MM.1S (cell line): ENCODE measurements at regions not wholly inside any gene's neighbourhood (a gene's known extent, or its start where the extent isn't known, plus 50 kb on each side); places are given as distances from the start of the nearest gene placed in this dataset.

ENCODE experiments used
- EZH2phosphoT487 ChIP-seq: fragments of 300-600 bp; sonication (generic); IDR thresholded peaks from 2 replicates; pipeline ENCODE4 v1.6.1; 2018; ENCODE audit warnings: antibody characterized with exemption, low read length
- TF ChIP-seq, protein P1 (sequence below): fragments of 300-600 bp; sonication (generic); IDR thresholded peaks from 2 replicates; pipeline ENCODE4 v1.5.1; 2016; ENCODE audit warnings: antibody characterized with exemption, low read length, mixed read lengths

DNA sequence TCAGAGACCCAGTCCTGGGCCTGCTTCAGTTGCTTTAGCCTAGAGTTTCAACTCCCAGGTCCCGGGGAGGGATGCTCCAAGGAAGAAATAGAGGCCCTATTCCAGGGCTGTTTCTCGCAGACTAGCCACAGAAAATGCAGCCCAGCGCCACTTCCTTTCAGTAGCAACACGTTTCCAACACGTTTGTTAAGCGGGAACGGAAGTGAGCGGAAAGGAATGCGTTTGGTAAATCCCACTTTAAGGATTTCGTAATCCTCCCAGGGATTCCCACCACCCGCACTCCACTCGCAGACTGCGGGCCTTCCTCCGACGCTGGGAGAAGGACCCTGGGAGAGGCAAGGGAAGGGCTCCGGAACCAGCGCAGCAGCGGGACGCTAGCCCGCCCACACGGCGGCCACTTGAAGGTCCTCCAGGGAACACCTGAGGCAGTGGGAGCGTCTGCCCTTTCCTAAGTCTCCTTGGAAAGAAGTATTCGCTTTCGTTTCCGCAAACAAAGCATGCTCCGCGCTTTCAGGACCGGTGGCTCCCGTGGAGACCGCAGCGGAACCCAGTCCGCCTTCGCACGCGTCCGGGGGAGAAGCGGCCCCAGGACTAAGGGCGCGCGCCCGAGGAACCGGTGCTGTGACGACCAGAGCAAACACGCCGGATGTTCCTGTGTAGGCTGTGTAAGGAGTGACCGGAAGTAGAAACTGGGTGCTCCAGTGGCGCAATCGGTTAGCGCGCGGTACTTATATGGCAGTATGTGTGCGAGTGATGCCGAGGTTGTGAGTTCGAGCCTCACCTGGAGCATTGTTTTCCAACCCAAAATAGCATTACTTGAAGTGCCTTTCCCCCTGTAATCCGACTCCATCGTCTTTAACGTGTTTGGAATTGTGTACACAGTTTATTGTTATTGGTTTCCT, 227.6 kb upstream of the PRSS16 start:
- TF ChIP-seq, protein P1, sequence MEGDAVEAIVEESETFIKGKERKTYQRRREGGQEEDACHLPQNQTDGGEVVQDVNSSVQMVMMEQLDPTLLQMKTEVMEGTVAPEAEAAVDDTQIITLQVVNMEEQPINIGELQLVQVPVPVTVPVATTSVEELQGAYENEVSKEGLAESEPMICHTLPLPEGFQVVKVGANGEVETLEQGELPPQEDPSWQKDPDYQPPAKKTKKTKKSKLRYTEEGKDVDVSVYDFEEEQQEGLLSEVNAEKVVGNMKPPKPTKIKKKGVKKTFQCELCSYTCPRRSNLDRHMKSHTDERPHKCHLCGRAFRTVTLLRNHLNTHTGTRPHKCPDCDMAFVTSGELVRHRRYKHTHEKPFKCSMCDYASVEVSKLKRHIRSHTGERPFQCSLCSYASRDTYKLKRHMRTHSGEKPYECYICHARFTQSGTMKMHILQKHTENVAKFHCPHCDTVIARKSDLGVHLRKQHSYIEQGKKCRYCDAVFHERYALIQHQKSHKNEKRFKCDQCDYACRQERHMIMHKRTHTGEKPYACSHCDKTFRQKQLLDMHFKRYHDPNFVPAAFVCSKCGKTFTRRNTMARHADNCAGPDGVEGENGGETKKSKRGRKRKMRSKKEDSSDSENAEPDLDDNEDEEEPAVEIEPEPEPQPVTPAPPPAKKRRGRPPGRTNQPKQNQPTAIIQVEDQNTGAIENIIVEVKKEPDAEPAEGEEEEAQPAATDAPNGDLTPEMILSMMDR: no peak
- TF ChIP-seq EZH2phosphoT487: no peak
